Fibroblast of mammary gland (primary cell): ENCODE measurements at regions not wholly inside any gene's neighbourhood (a gene's known extent, or its start where the extent isn't known, plus 50 kb on each side); places are given as distances from the start of the nearest gene placed in this dataset.

ENCODE experiments used
- DNase-seq: peaks from one replicate; pipeline ENCODE4 v3.0.0-alpha.2; 2010; ENCODE audit warnings: low read depth
- H3K4me3 ChIP-seq: 2 replicates; pipeline ENCODE4 v1.5.1; 2011; ENCODE audit warnings: low read depth, mild to moderate bottlenecking, low read length, moderate library complexity; ENCODE audit not compliant: control insufficient read depth
- CTCF ChIP-seq: conservative IDR thresholded peaks from 2 replicates; pipeline ENCODE4 v1.5.1; 2011; ENCODE audit warnings: low read depth, low read length, inconsistent platforms; ENCODE audit not compliant: control insufficient read depth, insufficient read depth

DNA sequence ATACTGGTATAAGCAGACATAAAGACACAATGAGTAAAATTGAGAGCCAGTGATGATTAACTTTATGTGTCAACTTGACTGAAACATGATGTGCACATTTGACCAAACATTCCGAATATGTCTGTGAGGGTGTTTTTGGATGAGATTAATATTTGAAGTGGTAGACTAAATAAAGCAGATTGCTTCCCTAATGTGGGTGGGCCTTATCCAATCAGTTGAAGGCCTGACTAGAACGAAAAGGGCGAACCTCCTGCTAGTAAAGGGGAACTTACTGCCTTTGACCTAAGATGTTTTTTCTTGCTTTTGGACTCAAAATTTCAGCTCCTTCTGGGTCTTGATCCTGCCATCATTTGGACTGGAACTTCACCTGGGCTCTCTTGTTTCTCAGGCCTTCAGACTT is 1387.7 kb upstream of the CDH6 start:
- no peak for DNase-seq
- H3K4me3 ChIP-seq, result no peak overlapping the region
- TF ChIP-seq CTCF, result no peak

GRCh38 chr5:29800752-29801151 is 1392.7 kb upstream of the CDH6 start:
- H3K4me3 ChIP-seq, result no peak overlapping the region
- TF ChIP-seq CTCF, result no peak

GRCh38 chr5:29796013-29796412 is 1397.5 kb upstream of the CDH6 start:
- H3K4me3 ChIP-seq, result no peak overlapping the region
- TF ChIP-seq CTCF, result no peak
- no peak for DNase-seq

More at GRCh38 chr5:29800752-29801151, 1392.7 kb upstream of the CDH6 start:
- DNase-seq, result no peak

DNA sequence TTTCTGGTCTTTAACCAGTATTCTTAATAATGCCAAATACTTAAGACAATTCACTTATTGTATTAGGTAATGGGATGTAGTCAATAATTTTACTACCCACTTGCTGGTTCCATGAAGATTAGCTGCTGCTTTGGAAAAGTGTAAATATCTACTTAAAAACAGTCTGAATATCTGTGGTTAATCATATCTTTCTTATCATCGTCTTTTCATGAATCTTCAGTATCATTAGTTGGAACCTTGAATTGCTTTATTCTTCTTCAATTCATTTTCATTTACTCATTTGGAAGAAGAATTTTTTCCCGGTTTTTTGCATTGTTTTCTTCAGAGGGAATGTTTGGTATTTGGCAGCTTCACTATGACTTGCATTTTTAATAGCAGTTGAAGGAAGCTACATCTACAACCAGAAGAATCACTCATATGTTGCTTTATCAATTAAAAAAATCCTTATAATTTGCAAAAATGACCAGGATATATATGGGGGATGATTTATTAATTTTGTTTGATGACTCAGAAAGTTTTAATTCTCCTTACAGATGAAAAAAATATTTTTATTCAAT is 1398.3 kb upstream of the CDH6 start:
- H3K4me3 ChIP-seq, result no peak overlapping the region
- no peak for DNase-seq
- no peak for TF ChIP-seq CTCF

- TF ChIP-seq CTCF, result no peak
- no peak overlapping the region for H3K4me3 ChIP-seq
- DNase-seq, result no peak
These were observed 1399.2 kb upstream of the CDH6 start for GRCh38 chr5:29794141-29794787.

- TF ChIP-seq CTCF, result no peak
- H3K4me3 ChIP-seq, result no peak overlapping the region
- no peak for DNase-seq
These were observed 1403.2 kb upstream of the CDH6 start for GRCh38 chr5:29790281-29790680.
